Stimulated activated CD8-positive, alpha-beta memory T cell treated with anti-CD3 and anti-CD28 coated beads, Interleukin-12 subunit alpha, Interleukin-12 subunit beta, amount 100 ng/mL, for 4 hours (primary cell): ENCODE measurements at regions not wholly inside any gene's neighbourhood (a gene's known extent, or its start where the extent isn't known, plus 50 kb on each side); places are given as distances from the start of the nearest gene placed in this dataset.
"Not testable (repeated sequence)": the region's sequence is repeated elsewhere in the genome, so short reads cannot be mapped to it uniquely, and the experiment has no call there.

Experiments
- DNase-seq: peaks from one replicate; pipeline ENCODE4 v3.0.0-alpha.2; 2020; ENCODE audit warnings: low read depth

- DNase-seq = no peak
Measured at GRCh38 chr2:37570773-37571586, 100.5 kb downstream of the CDC42EP3 start.

GRCh38 chr2:37571587-37572136, 99.8 kb downstream of the CDC42EP3 start:
- DNase-seq = no peak

- no peak for DNase-seq
Measured at GRCh38 chr2:37573451-37574388, 97.7 kb downstream of the CDC42EP3 start.

- no peak for DNase-seq
Measured at GRCh38 chr2:37575780-37576179, 95.7 kb downstream of the CDC42EP3 start.

- not testable (repeated sequence) for DNase-seq
Measured at GRCh38 chr2:37576194-37576593, 95.2 kb downstream of the CDC42EP3 start.

- DNase-seq = no peak
Measured at GRCh38 chr2:37576831-37577230, 94.6 kb downstream of the CDC42EP3 start.

- DNase-seq = no peak
Measured at GRCh38 chr2:37579192-37579713, 92.2 kb downstream of the CDC42EP3 start.

GRCh38 chr2:37579949-37580348, 91.5 kb downstream of the CDC42EP3 start:
- not testable (repeated sequence) for DNase-seq

- DNase-seq = no peak
Measured at GRCh38 chr2:37581433-37581832, 90.0 kb downstream of the CDC42EP3 start.

GRCh38 chr2:37582481-37583220, 88.8 kb downstream of the CDC42EP3 start:
- no peak for DNase-seq

- no peak for DNase-seq
Measured at GRCh38 chr2:37583402-37583801, 88.0 kb downstream of the CDC42EP3 start.

- no peak for DNase-seq
Measured at GRCh38 chr2:37583867-37584266, 87.6 kb downstream of the CDC42EP3 start.

- DNase-seq = no peak
Measured at GRCh38 chr2:37585295-37585908, 86.0 kb downstream of the CDC42EP3 start.

GRCh38 chr2:37585982-37586621, 85.3 kb downstream of the CDC42EP3 start:
- DNase-seq = peak; percentile 51

- no peak for DNase-seq
Measured at GRCh38 chr2:37586663-37587317, 84.7 kb downstream of the CDC42EP3 start.

- no peak for DNase-seq
Measured at GRCh38 chr2:37587817-37588216, 83.6 kb downstream of the CDC42EP3 start.

- DNase-seq = no peak
Measured at GRCh38 chr2:37588316-37588777, 83.1 kb downstream of the CDC42EP3 start.

GRCh38 chr2:37589298-37589697, 82.1 kb downstream of the CDC42EP3 start:
- DNase-seq = no peak

- DNase-seq = no peak
Measured at GRCh38 chr2:37590119-37590571, 81.3 kb downstream of the CDC42EP3 start.
